ENCODE measurements at regions not wholly inside any gene's neighbourhood (a gene's known extent, or its start where the extent isn't known, plus 50 kb on each side); places are given as distances from the start of the nearest gene placed in this dataset.

GRCh38 chr16:26735521-26735920 is 331.2 kb upstream of the C16orf82 start:
- TF ChIP-seq, protein P1, sequence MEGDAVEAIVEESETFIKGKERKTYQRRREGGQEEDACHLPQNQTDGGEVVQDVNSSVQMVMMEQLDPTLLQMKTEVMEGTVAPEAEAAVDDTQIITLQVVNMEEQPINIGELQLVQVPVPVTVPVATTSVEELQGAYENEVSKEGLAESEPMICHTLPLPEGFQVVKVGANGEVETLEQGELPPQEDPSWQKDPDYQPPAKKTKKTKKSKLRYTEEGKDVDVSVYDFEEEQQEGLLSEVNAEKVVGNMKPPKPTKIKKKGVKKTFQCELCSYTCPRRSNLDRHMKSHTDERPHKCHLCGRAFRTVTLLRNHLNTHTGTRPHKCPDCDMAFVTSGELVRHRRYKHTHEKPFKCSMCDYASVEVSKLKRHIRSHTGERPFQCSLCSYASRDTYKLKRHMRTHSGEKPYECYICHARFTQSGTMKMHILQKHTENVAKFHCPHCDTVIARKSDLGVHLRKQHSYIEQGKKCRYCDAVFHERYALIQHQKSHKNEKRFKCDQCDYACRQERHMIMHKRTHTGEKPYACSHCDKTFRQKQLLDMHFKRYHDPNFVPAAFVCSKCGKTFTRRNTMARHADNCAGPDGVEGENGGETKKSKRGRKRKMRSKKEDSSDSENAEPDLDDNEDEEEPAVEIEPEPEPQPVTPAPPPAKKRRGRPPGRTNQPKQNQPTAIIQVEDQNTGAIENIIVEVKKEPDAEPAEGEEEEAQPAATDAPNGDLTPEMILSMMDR (IDR thresholded peaks at IDR 0.05; ENCODE audit: low read depth, low read length, poor library complexity, severe bottlenecking) = no peak
- TF ChIP-seq EZH2phosphoT487 (IDR thresholded peaks at IDR 0.05; ENCODE audit: borderline replicate concordance, low read length) = no peak
